Glutamatergic neuron (in vitro differentiated cells): ENCODE measurements at regions not wholly inside any gene's neighbourhood (a gene's known extent, or its start where the extent isn't known, plus 50 kb on each side); places are given as distances from the start of the nearest gene placed in this dataset.
"Not testable (repeated sequence)": the region's sequence is repeated elsewhere in the genome, so short reads cannot be mapped to it uniquely, and the experiment has no call there.

Experiments
- DNase-seq: peaks from one replicate; pipeline ENCODE4 v3.0.0; 2022
- H3K27ac Mint-ChIP-seq: one replicate; pipeline ENCODE4 v1.8.0; 2020; ENCODE audit warnings: mild to moderate bottlenecking, mixed read lengths, inconsistent platforms; ENCODE audit not compliant: unreplicated experiment
- H3K27me3 Mint-ChIP-seq: one replicate; pipeline ENCODE4 v1.8.0; 2020; ENCODE audit warnings: mild to moderate bottlenecking, moderate library complexity, mixed read lengths, inconsistent platforms; ENCODE audit not compliant: unreplicated experiment
- H3K36me3 Mint-ChIP-seq: one replicate; pipeline ENCODE4 v1.8.0; 2020; ENCODE audit warnings: mild to moderate bottlenecking, mixed read lengths, inconsistent platforms; ENCODE audit not compliant: unreplicated experiment
- H3K4me1 Mint-ChIP-seq: one replicate; pipeline ENCODE4 v1.8.0; 2020; ENCODE audit warnings: mild to moderate bottlenecking, low read depth, mixed read lengths, inconsistent platforms; ENCODE audit not compliant: unreplicated experiment
- H3K4me3 Mint-ChIP-seq: one replicate; pipeline ENCODE4 v1.8.0; 2020; ENCODE audit warnings: mild to moderate bottlenecking, mixed read lengths, inconsistent platforms; ENCODE audit not compliant: unreplicated experiment
- H3K9me3 Mint-ChIP-seq: one replicate; pipeline ENCODE4 v1.8.0; 2020; ENCODE audit warnings: mild to moderate bottlenecking, moderate library complexity, mixed read lengths, inconsistent platforms; ENCODE audit not compliant: unreplicated experiment
- CTCF ChIP-seq: fragments of 200-600 bp; sonication (generic); IDR thresholded peaks from one replicate; pipeline ENCODE4 v1.5.0; 2021; ENCODE audit not compliant: partially characterized antibody, unreplicated experiment

- Mint-ChIP-seq H3K4me3 (no peak overlapping the region), H3K36me3 (no peaks in the 10 kb centered on the region), H3K4me1 (no peaks in the 10 kb centered on the region), H3K27me3 (peaks cover 2% of the 10 kb centered on the region), H3K9me3 (no peaks in the 10 kb centered on the region), H3K27ac (no peak overlapping the region)
- no peak for TF ChIP-seq CTCF
- no peak for DNase-seq
Measured at GRCh38 chr13:63840551-63841421, 2425.1 kb upstream of the PCDH20 start.

GRCh38 chr13:63838366-63839110, 2422.9 kb upstream of the PCDH20 start:
- Mint-ChIP-seq H3K9me3 (no peaks in the 10 kb centered on the region), H3K4me1 (no peaks in the 10 kb centered on the region), H3K4me3 (no peak overlapping the region), H3K36me3 (no peaks in the 10 kb centered on the region), H3K27ac (no peak overlapping the region), H3K27me3 (peaks cover 2% of the 10 kb centered on the region)
- no peak for TF ChIP-seq CTCF
- no peak for DNase-seq

GRCh38 chr13:63837701-63838100, 2422.1 kb upstream of the PCDH20 start:
- H3K4me1 Mint-ChIP-seq, H3K4me3 Mint-ChIP-seq, DNase-seq, H3K27me3 Mint-ChIP-seq, H3K9me3 Mint-ChIP-seq, H3K27ac Mint-ChIP-seq, H3K36me3 Mint-ChIP-seq: not testable (repeated sequence)

- H3K27ac Mint-ChIP-seq, H3K36me3 Mint-ChIP-seq, DNase-seq: not testable (repeated sequence)
Measured at GRCh38 chr13:63829609-63830008, 2414.0 kb upstream of the PCDH20 start.

GRCh38 chr13:63821785-63822184, 2406.1 kb upstream of the PCDH20 start:
- not testable (repeated sequence) for H3K36me3 Mint-ChIP-seq, DNase-seq, H3K4me1 Mint-ChIP-seq, H3K9me3 Mint-ChIP-seq, H3K27me3 Mint-ChIP-seq, H3K27ac Mint-ChIP-seq, H3K4me3 Mint-ChIP-seq

More at GRCh38 chr13:63829609-63830008, 2414.0 kb upstream of the PCDH20 start:
- not testable (repeated sequence) for H3K4me3 Mint-ChIP-seq, H3K4me1 Mint-ChIP-seq, H3K27me3 Mint-ChIP-seq, H3K9me3 Mint-ChIP-seq

- not testable (repeated sequence) for DNase-seq, H3K9me3 Mint-ChIP-seq, H3K36me3 Mint-ChIP-seq, H3K4me3 Mint-ChIP-seq, H3K27me3 Mint-ChIP-seq, H3K27ac Mint-ChIP-seq, H3K4me1 Mint-ChIP-seq
Measured at GRCh38 chr13:63811428-63812004, 2395.9 kb upstream of the PCDH20 start.

GRCh38 chr13:63791134-63791533, 2375.5 kb upstream of the PCDH20 start:
- not testable (repeated sequence) for H3K36me3 Mint-ChIP-seq, H3K4me1 Mint-ChIP-seq, H3K27ac Mint-ChIP-seq, H3K4me3 Mint-ChIP-seq, H3K27me3 Mint-ChIP-seq, DNase-seq, H3K9me3 Mint-ChIP-seq
